ENCODE measurements at regions not wholly inside any gene's neighbourhood (a gene's known extent, or its start where the extent isn't known, plus 50 kb on each side); places are given as distances from the start of the nearest gene placed in this dataset.
"Not testable (repeated sequence)": the region's sequence is repeated elsewhere in the genome, so short reads cannot be mapped to it uniquely, and the experiment has no call there.

DNA sequence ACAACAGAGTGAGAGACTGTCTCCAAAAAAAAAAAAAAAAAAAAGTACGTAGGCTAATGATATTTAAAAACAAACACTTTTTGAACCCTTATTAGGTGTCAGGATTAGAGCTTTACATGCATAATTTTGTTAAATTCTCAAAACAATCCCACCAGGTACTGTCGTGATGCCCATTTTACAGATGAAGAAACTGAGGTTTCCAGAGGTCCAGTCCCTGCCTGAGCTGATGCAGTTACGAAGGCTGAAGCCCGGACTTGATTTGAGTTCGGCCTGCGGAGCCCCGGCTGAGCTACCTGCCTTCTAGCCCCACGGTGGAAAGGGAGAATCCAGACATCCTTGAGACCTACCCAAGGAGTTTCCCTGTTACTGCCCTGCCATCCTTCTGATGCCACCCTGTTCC, 137.5 kb upstream of the EEF2KMT start:
- no peaks in the 10 kb centered on the region for H3K27me3 ChIP-seq (ENCODE audit: control insufficient read depth in 1 of 2, insufficient read depth in 2 of 2, low read length in 2 of 2)
- no peak overlapping the region for H3K4me3 ChIP-seq (ENCODE audit: low read depth in 1 of 2, low read length in 2 of 2)
- H3K27ac ChIP-seq (ENCODE audit: low read depth in 2 of 2, low read length in 1 of 2): no peak overlapping the region
- H3K36me3 ChIP-seq (ENCODE audit: control insufficient read depth in 2 of 2, insufficient read depth in 2 of 2, low read length in 1 of 2): no peaks in the 10 kb centered on the region
- WGBS, 2 donors: 83 to 88% methylated on average over 8 of the region's 8 CpGs
- no peaks in the 10 kb centered on the region for H3K4me1 ChIP-seq (ENCODE audit: control insufficient read depth in 2 of 2, insufficient read depth in 2 of 2, low read length in 1 of 2)
- H3K9me3 ChIP-seq (ENCODE audit: control insufficient read depth in 2 of 2, insufficient read depth in 1 of 2, low read depth in 1 of 2, low read length in 1 of 2): no peaks in the 10 kb centered on the region

GRCh38 chr16:5234295-5235050, 136.9 kb upstream of the EEF2KMT start:
- Histone ChIP-seq H3K36me3 (ENCODE audit: control insufficient read depth in 2 of 2, insufficient read depth in 2 of 2, low read length in 1 of 2) (no peaks in the 10 kb centered on the region), H3K4me3 (ENCODE audit: low read depth in 1 of 2, low read length in 2 of 2) (no peak overlapping the region), H3K4me1 (ENCODE audit: control insufficient read depth in 2 of 2, insufficient read depth in 2 of 2, low read length in 1 of 2) (no peaks in the 10 kb centered on the region), H3K9me3 (ENCODE audit: control insufficient read depth in 2 of 2, insufficient read depth in 1 of 2, low read depth in 1 of 2, low read length in 1 of 2) (no peaks in the 10 kb centered on the region), H3K27ac (ENCODE audit: low read depth in 2 of 2, low read length in 1 of 2) (no peak overlapping the region), H3K27me3 (ENCODE audit: control insufficient read depth in 1 of 2, insufficient read depth in 2 of 2, low read length in 2 of 2) (no peaks in the 10 kb centered on the region)
- WGBS, 2 donors: 69 to 75% methylated on average over 21 of the region's 21 CpGs

GRCh38 chr16:5231246-5231759, 133.7 kb upstream of the EEF2KMT start:
- Histone ChIP-seq H3K4me3 (ENCODE audit: low read depth in 1 of 2, low read length in 2 of 2) (no peak overlapping the region), H3K9me3 (ENCODE audit: control insufficient read depth in 2 of 2, insufficient read depth in 1 of 2, low read depth in 1 of 2, low read length in 1 of 2) (no peaks in the 10 kb centered on the region), H3K36me3 (ENCODE audit: control insufficient read depth in 2 of 2, insufficient read depth in 2 of 2, low read length in 1 of 2) (no peaks in the 10 kb centered on the region), H3K27ac (ENCODE audit: low read depth in 2 of 2, low read length in 1 of 2) (no peak overlapping the region), H3K4me1 (ENCODE audit: control insufficient read depth in 2 of 2, insufficient read depth in 2 of 2, low read length in 1 of 2) (no peaks in the 10 kb centered on the region), H3K27me3 (ENCODE audit: control insufficient read depth in 1 of 2, insufficient read depth in 2 of 2, low read length in 2 of 2) (no peaks in the 10 kb centered on the region)
- 71 to 73% methylated on average over 5 of the region's 5 CpGs for WGBS, 2 donors

GRCh38 chr16:5228369-5228768, 130.8 kb upstream of the EEF2KMT start:
- Histone ChIP-seq H3K9me3 (ENCODE audit: control insufficient read depth in 2 of 2, insufficient read depth in 1 of 2, low read depth in 1 of 2, low read length in 1 of 2) (no peaks in the 10 kb centered on the region), H3K36me3 (ENCODE audit: control insufficient read depth in 2 of 2, insufficient read depth in 2 of 2, low read length in 1 of 2) (no peaks in the 10 kb centered on the region), H3K27ac (ENCODE audit: low read depth in 2 of 2, low read length in 1 of 2) (no peak overlapping the region), H3K4me1 (ENCODE audit: control insufficient read depth in 2 of 2, insufficient read depth in 2 of 2, low read length in 1 of 2) (no peaks in the 10 kb centered on the region), H3K4me3 (ENCODE audit: low read depth in 1 of 2, low read length in 2 of 2) (no peak overlapping the region), H3K27me3 (ENCODE audit: control insufficient read depth in 1 of 2, insufficient read depth in 2 of 2, low read length in 2 of 2) (no peaks in the 10 kb centered on the region)
- 17 to 18% methylated on average over 3 of the region's 3 CpGs for WGBS, 2 donors

GRCh38 chr16:5225931-5226655, 128.5 kb upstream of the EEF2KMT start:
- H3K27ac ChIP-seq (ENCODE audit: low read depth in 2 of 2, low read length in 1 of 2): no peak overlapping the region
- no peak overlapping the region for H3K4me3 ChIP-seq (ENCODE audit: low read depth in 1 of 2, low read length in 2 of 2)
- H3K36me3 ChIP-seq (ENCODE audit: control insufficient read depth in 2 of 2, insufficient read depth in 2 of 2, low read length in 1 of 2): no peaks in the 10 kb centered on the region
- H3K27me3 ChIP-seq (ENCODE audit: control insufficient read depth in 1 of 2, insufficient read depth in 2 of 2, low read length in 2 of 2): no peaks in the 10 kb centered on the region
- no peaks in the 10 kb centered on the region for H3K9me3 ChIP-seq (ENCODE audit: control insufficient read depth in 2 of 2, insufficient read depth in 1 of 2, low read depth in 1 of 2, low read length in 1 of 2)
- 51 to 52% methylated on average over 10 of the region's 10 CpGs for WGBS, 2 donors
- no peaks in the 10 kb centered on the region for H3K4me1 ChIP-seq (ENCODE audit: control insufficient read depth in 2 of 2, insufficient read depth in 2 of 2, low read length in 1 of 2)

GRCh38 chr16:5222761-5223160, 125.2 kb upstream of the EEF2KMT start:
- H3K4me1 ChIP-seq (ENCODE audit: control insufficient read depth in 2 of 2, insufficient read depth in 2 of 2, low read length in 1 of 2): no peaks in the 10 kb centered on the region
- no peak overlapping the region for H3K4me3 ChIP-seq (ENCODE audit: low read depth in 1 of 2, low read length in 2 of 2)
- H3K9me3 ChIP-seq (ENCODE audit: control insufficient read depth in 2 of 2, insufficient read depth in 1 of 2, low read depth in 1 of 2, low read length in 1 of 2): no peaks in the 10 kb centered on the region
- H3K27me3 ChIP-seq (ENCODE audit: control insufficient read depth in 1 of 2, insufficient read depth in 2 of 2, low read length in 2 of 2): peaks cover 0 to 2% of the 10 kb centered on the region in 2 donors
- WGBS, 2 donors: 79 to 89% methylated on average over 4 of the region's 4 CpGs
- H3K36me3 ChIP-seq (ENCODE audit: control insufficient read depth in 2 of 2, insufficient read depth in 2 of 2, low read length in 1 of 2): no peaks in the 10 kb centered on the region
- no peak overlapping the region for H3K27ac ChIP-seq (ENCODE audit: low read depth in 2 of 2, low read length in 1 of 2)

DNA sequence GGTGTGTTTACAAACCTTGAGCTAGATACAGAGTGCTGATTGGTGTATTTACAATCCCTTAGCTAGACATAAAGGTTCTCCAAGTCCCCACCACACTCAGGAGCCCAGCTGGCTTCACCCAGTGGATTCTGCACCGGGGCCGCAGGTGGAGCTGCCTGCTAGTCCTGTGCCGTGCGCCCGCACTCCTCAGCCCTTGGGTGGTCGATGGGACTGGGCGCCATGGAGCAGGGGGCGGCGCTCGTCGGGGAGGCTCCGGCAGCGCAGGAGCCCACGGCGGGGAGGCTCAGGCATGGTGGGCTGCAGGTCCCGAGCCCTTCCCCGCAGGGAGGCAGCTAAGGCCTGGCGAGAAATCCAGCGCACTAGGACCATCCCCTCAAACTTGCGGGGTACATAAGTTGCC, 124.2 kb upstream of the EEF2KMT start:
- not testable (repeated sequence) for H3K4me3 ChIP-seq (ENCODE audit: low read depth in 1 of 2, low read length in 2 of 2); H3K27ac ChIP-seq (ENCODE audit: low read depth in 2 of 2, low read length in 1 of 2); H3K9me3 ChIP-seq (ENCODE audit: control insufficient read depth in 2 of 2, insufficient read depth in 1 of 2, low read depth in 1 of 2, low read length in 1 of 2); H3K36me3 ChIP-seq (ENCODE audit: control insufficient read depth in 2 of 2, insufficient read depth in 2 of 2, low read length in 1 of 2); H3K27me3 ChIP-seq (ENCODE audit: control insufficient read depth in 1 of 2, insufficient read depth in 2 of 2, low read length in 2 of 2); H3K4me1 ChIP-seq (ENCODE audit: control insufficient read depth in 2 of 2, insufficient read depth in 2 of 2, low read length in 1 of 2)
- 94 to 95% methylated on average over 20 of the region's 20 CpGs for WGBS, 2 donors

- Histone ChIP-seq H3K36me3 (ENCODE audit: control insufficient read depth in 2 of 2, insufficient read depth in 2 of 2, low read length in 1 of 2) (no peaks in the 10 kb centered on the region), H3K4me3 (ENCODE audit: low read depth in 1 of 2, low read length in 2 of 2) (no peak overlapping the region), H3K27ac (ENCODE audit: low read depth in 2 of 2, low read length in 1 of 2) (no peak overlapping the region), H3K9me3 (ENCODE audit: control insufficient read depth in 2 of 2, insufficient read depth in 1 of 2, low read depth in 1 of 2, low read length in 1 of 2) (no peaks in the 10 kb centered on the region), H3K4me1 (ENCODE audit: control insufficient read depth in 2 of 2, insufficient read depth in 2 of 2, low read length in 1 of 2) (no peaks in the 10 kb centered on the region), H3K27me3 (ENCODE audit: control insufficient read depth in 1 of 2, insufficient read depth in 2 of 2, low read length in 2 of 2) (peaks cover 0 to 2% of the 10 kb centered on the region in 2 donors)
- WGBS, 2 donors: 75 to 79% methylated on average over 4 of the region's 4 CpGs
Observed at GRCh38 chr16:5220705-5221104, 123.1 kb upstream of the EEF2KMT start.

- WGBS, 2 donors: 69 to 73% methylated on average over 4 of the region's 4 CpGs
- no peaks in the 10 kb centered on the region for H3K4me1 ChIP-seq (ENCODE audit: control insufficient read depth in 2 of 2, insufficient read depth in 2 of 2, low read length in 1 of 2)
- no peak overlapping the region for H3K27ac ChIP-seq (ENCODE audit: low read depth in 2 of 2, low read length in 1 of 2)
- peaks cover 0 to 3% of the 10 kb centered on the region in 2 donors for H3K9me3 ChIP-seq (ENCODE audit: control insufficient read depth in 2 of 2, insufficient read depth in 1 of 2, low read depth in 1 of 2, low read length in 1 of 2)
- H3K4me3 ChIP-seq (ENCODE audit: low read depth in 1 of 2, low read length in 2 of 2): no peak overlapping the region
- peaks cover 0 to 2% of the 10 kb centered on the region in 2 donors for H3K27me3 ChIP-seq (ENCODE audit: control insufficient read depth in 1 of 2, insufficient read depth in 2 of 2, low read length in 2 of 2)
- H3K36me3 ChIP-seq (ENCODE audit: control insufficient read depth in 2 of 2, insufficient read depth in 2 of 2, low read length in 1 of 2): no peaks in the 10 kb centered on the region
Observed at GRCh38 chr16:5216441-5217080, 119.0 kb upstream of the EEF2KMT start.

All from esophagus (tissue), 2 donors.